ENCODE measurements at regions not wholly inside any gene's neighbourhood (a gene's known extent, or its start where the extent isn't known, plus 50 kb on each side); places are given as distances from the start of the nearest gene placed in this dataset.

- Histone ChIP-seq H3K36me3 (ENCODE audit: insufficient read depth, low read length) (no peaks in the 10 kb centered on the region), H3K27me3 (ENCODE audit: insufficient read depth, low read length) (no peaks in the 10 kb centered on the region), H3F3A (ENCODE audit: insufficient read depth, low read length) (no peaks in the 10 kb centered on the region), H3K27ac (ENCODE audit: low read depth, low read length, poor library complexity, severe bottlenecking) (no peak overlapping the region), H3K4me3 (ENCODE audit: low read depth, low read length, poor library complexity, severe bottlenecking) (no peak overlapping the region), H3K79me2 (ENCODE audit: insufficient read depth, low read length) (no peaks in the 10 kb centered on the region), H2AFZ (ENCODE audit: low read length) (no peak overlapping the region), H3K9ac (ENCODE audit: low read length) (no peak overlapping the region), H3K4me2 (ENCODE audit: low read length) (no peak overlapping the region), H4K20me1 (ENCODE audit: insufficient read depth, low read length) (no peaks in the 10 kb centered on the region), H3K9me2 (ENCODE audit: low read depth, low read length) (no peaks in the 10 kb centered on the region), H3K4me1 (ENCODE audit: insufficient read depth, low read length, severe bottlenecking) (peaks cover 9% of the 10 kb centered on the region), H3K9me3 (ENCODE audit: low read length) (no peaks in the 10 kb centered on the region)
- no peak for TF ChIP-seq CTCF (IDR thresholded peaks at IDR 0.05; ENCODE audit: low read length)
- TF ChIP-seq EZH2 (IDR thresholded peaks at IDR 0.05; ENCODE audit: borderline replicate concordance, low read length): no peak
Measured at GRCh38 chr2:154537024-154537423, 161.5 kb upstream of the KCNJ3 start.

GRCh38 chr2:154537843-154538450 lies 160.5 kb upstream of the KCNJ3 start:
- H3K79me2 ChIP-seq (ENCODE audit: insufficient read depth, low read length): no peaks in the 10 kb centered on the region
- H3K4me3 ChIP-seq (ENCODE audit: low read depth, low read length, poor library complexity, severe bottlenecking): no peak overlapping the region
- no peaks in the 10 kb centered on the region for H3K9me2 ChIP-seq (ENCODE audit: low read depth, low read length)
- no peaks in the 10 kb centered on the region for H3K27me3 ChIP-seq (ENCODE audit: insufficient read depth, low read length)
- TF ChIP-seq EZH2 (IDR thresholded peaks at IDR 0.05; ENCODE audit: borderline replicate concordance, low read length) (no peak), CTCF (IDR thresholded peaks at IDR 0.05; ENCODE audit: low read length) (no peak)
- H3K9ac ChIP-seq (ENCODE audit: low read length): no peak overlapping the region
- no peak overlapping the region for H2AFZ ChIP-seq (ENCODE audit: low read length)
- H3K27ac ChIP-seq (ENCODE audit: low read depth, low read length, poor library complexity, severe bottlenecking): no peak overlapping the region
- H3K36me3 ChIP-seq (ENCODE audit: insufficient read depth, low read length): no peaks in the 10 kb centered on the region
- no peaks in the 10 kb centered on the region for H3F3A ChIP-seq (ENCODE audit: insufficient read depth, low read length)
- no peaks in the 10 kb centered on the region for H3K9me3 ChIP-seq (ENCODE audit: low read length)
- no peak overlapping the region for H3K4me2 ChIP-seq (ENCODE audit: low read length)
- H3K4me1 ChIP-seq (ENCODE audit: insufficient read depth, low read length, severe bottlenecking): peaks cover 9% of the 10 kb centered on the region
- no peaks in the 10 kb centered on the region for H4K20me1 ChIP-seq (ENCODE audit: insufficient read depth, low read length)

- no peak overlapping the region for H3K4me2 ChIP-seq (ENCODE audit: low read length)
- H3K79me2 ChIP-seq (ENCODE audit: insufficient read depth, low read length): no peaks in the 10 kb centered on the region
- H3K9ac ChIP-seq (ENCODE audit: low read length): no peak overlapping the region
- no peaks in the 10 kb centered on the region for H3K36me3 ChIP-seq (ENCODE audit: insufficient read depth, low read length)
- no peaks in the 10 kb centered on the region for H3K27me3 ChIP-seq (ENCODE audit: insufficient read depth, low read length)
- TF ChIP-seq EZH2 (IDR thresholded peaks at IDR 0.05; ENCODE audit: borderline replicate concordance, low read length) (no peak), CTCF (IDR thresholded peaks at IDR 0.05; ENCODE audit: low read length) (no peak)
- no peaks in the 10 kb centered on the region for H3K4me1 ChIP-seq (ENCODE audit: insufficient read depth, low read length, severe bottlenecking)
- H3K9me2 ChIP-seq (ENCODE audit: low read depth, low read length): no peaks in the 10 kb centered on the region
- H4K20me1 ChIP-seq (ENCODE audit: insufficient read depth, low read length): no peaks in the 10 kb centered on the region
- no peak overlapping the region for H3K4me3 ChIP-seq (ENCODE audit: low read depth, low read length, poor library complexity, severe bottlenecking)
- H3K27ac ChIP-seq (ENCODE audit: low read depth, low read length, poor library complexity, severe bottlenecking): no peak overlapping the region
- no peak overlapping the region for H2AFZ ChIP-seq (ENCODE audit: low read length)
- no peaks in the 10 kb centered on the region for H3K9me3 ChIP-seq (ENCODE audit: low read length)
- H3F3A ChIP-seq (ENCODE audit: insufficient read depth, low read length): no peaks in the 10 kb centered on the region
Measured at GRCh38 chr2:154546341-154546740, 152.2 kb upstream of the KCNJ3 start.

Measured in OCI-LY1 (cell line).